IPS DF 6.9 (cell line): ENCODE measurements at regions not wholly inside any gene's neighbourhood (a gene's known extent, or its start where the extent isn't known, plus 50 kb on each side); places are given as distances from the start of the nearest gene placed in this dataset.

Experiments
- DNase-seq: peaks from one replicate; pipeline ENCODE4 v3.0.0-alpha.2; 2013; ENCODE audit warnings: low read depth, low spot score
- H3K27ac ChIP-seq: one replicate; pipeline ENCODE4 v1.5.1; 2013; ENCODE audit warnings: low read length, control low read depth
- H3K27me3 ChIP-seq: 2 replicates; pipeline ENCODE4 v1.6.1; 2013; ENCODE audit warnings: mild to moderate bottlenecking, low read length; ENCODE audit not compliant: control insufficient read depth, insufficient read depth
- H3K36me3 ChIP-seq: 2 replicates; pipeline ENCODE4 v1.6.1; 2013; ENCODE audit warnings: low read length; ENCODE audit not compliant: control insufficient read depth, insufficient read depth
- H3K4me1 ChIP-seq: 2 replicates; pipeline ENCODE4 v1.6.1; 2013; ENCODE audit warnings: low read length; ENCODE audit not compliant: control insufficient read depth, insufficient read depth
- H3K4me3 ChIP-seq: 2 replicates; pipeline ENCODE4 v1.5.1; 2013; ENCODE audit warnings: mild to moderate bottlenecking, low read length
- H3K9me3 ChIP-seq: 2 replicates; pipeline ENCODE4 v1.6.1; 2013; ENCODE audit warnings: low read length, inconsistent platforms; ENCODE audit not compliant: control insufficient read depth, insufficient read depth
- WGBS: extraction: QIAGEN DNeasy Blood & Tissue Kit; methylation state at CpG from one replicate; pipeline ENCODE4 v1.1.7; 2013; ENCODE audit warnings: mixed read lengths, missing lambda C conversion rate; ENCODE audit not compliant: insufficient read length, insufficient coverage; 5-methylcytosine and 5-hydroxymethylcytosine counted together

DNA sequence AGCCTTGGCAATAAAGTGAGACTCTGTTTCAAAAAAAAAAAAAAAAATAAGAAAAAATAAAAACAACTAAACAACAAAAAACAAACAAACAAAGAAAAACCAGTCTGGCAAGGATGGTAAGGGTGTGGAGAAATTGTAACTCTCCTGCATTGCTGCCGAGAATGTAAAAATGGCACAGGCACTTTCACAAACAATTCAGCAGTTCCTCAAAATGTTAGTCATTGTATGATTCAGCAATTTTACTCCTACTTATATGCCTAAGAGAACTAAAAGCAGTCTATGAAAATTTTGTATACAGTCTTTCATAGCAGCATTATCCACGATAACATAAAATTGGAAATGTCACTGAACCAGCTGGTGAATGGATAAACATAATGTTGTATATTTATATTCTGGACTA lies 280.4 kb downstream of the CDH9 start:
- no peak overlapping the region for H3K4me3 ChIP-seq
- H3K9me3 ChIP-seq: no peaks in the 10 kb centered on the region
- DNase-seq: no peak
- H3K4me1 ChIP-seq: no peaks in the 10 kb centered on the region
- no peak overlapping the region for H3K27ac ChIP-seq
- H3K36me3 ChIP-seq: no peaks in the 10 kb centered on the region
- H3K27me3 ChIP-seq: no peaks in the 10 kb centered on the region
- no CpG with 5 or more reads among the region's 2 CpGs for WGBS

DNA sequence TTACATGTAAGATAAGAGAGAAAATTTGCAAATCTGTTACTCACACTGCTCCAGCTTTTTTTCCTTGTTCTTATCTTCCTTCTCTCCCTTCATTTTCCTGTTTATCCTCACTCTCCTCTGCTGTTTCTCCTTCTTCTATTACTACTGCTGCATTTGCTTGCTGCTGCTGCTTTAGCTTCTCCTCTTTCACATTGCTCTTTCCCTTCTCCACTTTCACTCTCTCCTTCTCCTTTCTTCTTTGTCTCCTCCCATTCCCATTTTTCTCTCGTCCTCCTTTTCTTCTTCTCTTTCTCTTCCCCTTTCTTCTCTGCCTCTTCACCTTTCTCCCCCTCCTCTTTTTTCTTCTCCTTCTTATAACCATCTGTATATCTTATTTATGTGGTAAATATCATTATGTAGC lies 288.6 kb downstream of the CDH9 start:
- WGBS: 100% methylated on average over 1 of the region's 1 CpG
- Histone ChIP-seq H3K9me3 (no peaks in the 10 kb centered on the region), H3K27me3 (no peaks in the 10 kb centered on the region), H3K36me3 (no peaks in the 10 kb centered on the region), H3K4me3 (no peak overlapping the region), H3K4me1 (no peaks in the 10 kb centered on the region), H3K27ac (no peak overlapping the region)
- no peak for DNase-seq

DNA sequence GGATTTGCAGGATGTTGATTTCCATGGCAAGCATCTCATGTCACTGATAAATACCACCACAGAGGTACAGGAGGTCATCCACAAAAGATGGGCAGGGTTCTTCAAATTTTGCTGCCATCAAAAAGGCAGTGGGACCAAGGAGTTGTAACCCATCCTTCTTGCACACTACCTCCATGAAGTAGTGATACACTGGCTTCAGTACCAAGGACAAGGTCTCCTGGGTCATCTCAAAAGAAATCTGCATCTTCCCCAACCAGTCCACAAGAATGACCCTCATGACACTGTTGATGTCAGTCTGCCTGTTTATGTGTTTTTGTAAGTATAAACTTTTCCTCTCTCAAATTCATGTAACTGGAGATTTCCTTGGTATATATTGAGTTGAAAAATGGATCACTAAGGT lies 298.2 kb downstream of the CDH9 start:
- Histone ChIP-seq H3K27me3 (no peaks in the 10 kb centered on the region), H3K27ac (no peak overlapping the region), H3K9me3 (no peaks in the 10 kb centered on the region), H3K4me3 (no peak overlapping the region), H3K4me1 (no peaks in the 10 kb centered on the region), H3K36me3 (no peaks in the 10 kb centered on the region)
- no peak for DNase-seq

DNA sequence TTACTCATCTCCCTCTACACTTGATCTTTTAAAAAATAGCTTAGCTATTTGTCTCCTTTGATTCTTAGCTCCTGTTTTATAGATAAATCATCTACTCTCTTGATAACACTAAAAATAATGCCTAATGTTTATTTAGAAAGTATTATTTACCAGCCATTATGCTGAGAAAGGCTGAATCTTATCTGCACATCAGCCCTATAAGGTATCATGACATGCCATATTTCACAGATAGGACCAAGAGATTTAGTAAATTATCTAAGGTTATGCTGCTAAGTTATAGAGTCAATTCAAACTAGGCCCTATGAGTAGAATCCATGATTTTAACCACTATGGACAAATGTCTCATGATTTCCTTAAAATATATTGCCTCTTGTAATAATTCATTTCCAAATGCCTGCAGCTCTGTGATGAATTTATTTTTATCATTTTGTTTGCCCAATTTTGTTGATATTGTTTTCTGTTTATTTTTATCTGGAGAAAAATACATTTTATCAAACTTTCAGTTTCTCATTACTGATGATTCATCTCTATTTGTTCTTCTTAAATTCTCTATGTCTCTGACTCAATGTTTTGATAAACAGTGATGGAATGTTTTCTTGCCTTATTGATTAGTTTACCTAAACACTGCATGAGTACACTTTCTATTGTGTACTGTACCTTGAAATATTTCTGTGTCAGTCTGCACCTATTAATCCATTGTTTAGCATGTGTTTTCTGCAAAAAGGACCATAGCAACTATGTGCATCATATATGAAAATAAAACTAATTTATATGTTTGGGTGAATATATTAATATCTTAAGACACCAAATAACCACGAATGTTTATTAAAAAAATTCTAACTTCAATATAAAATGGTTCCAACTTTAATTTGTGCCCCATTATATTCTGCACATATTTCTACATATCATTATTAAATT lies 300.8 kb downstream of the CDH9 start:
- Histone ChIP-seq H3K27me3 (no peaks in the 10 kb centered on the region), H3K9me3 (no peaks in the 10 kb centered on the region), H3K4me3 (no peak overlapping the region), H3K27ac (no peak overlapping the region), H3K4me1 (no peaks in the 10 kb centered on the region), H3K36me3 (no peaks in the 10 kb centered on the region)
- WGBS: no CpG with 5 or more reads among the region's 1 CpG
- no peak for DNase-seq

DNA sequence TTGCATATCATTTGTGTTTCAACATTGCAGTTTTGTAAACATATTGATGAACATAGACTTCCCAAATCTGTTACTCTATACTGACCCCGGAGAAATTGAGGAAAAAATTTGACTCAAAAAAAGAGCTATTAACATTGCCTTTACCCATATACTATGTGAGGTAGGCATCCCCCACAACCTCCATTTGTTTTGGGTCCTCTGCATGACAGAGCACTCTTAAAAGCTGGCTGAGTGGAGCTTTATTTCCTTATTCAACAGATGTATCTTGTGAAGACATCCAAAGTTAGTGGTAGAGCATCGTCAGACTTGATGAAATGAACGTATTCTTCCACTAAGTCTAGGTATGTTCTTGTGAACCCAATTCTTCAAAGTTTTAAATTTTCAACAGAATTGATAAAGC lies 310.5 kb downstream of the CDH9 start:
- Histone ChIP-seq H3K4me1 (no peaks in the 10 kb centered on the region), H3K27me3 (no peaks in the 10 kb centered on the region), H3K36me3 (no peaks in the 10 kb centered on the region), H3K4me3 (no peak overlapping the region), H3K9me3 (no peaks in the 10 kb centered on the region), H3K27ac (no peak overlapping the region)
- DNase-seq: no peak
- no CpG with 5 or more reads among the region's 3 CpGs for WGBS

DNA sequence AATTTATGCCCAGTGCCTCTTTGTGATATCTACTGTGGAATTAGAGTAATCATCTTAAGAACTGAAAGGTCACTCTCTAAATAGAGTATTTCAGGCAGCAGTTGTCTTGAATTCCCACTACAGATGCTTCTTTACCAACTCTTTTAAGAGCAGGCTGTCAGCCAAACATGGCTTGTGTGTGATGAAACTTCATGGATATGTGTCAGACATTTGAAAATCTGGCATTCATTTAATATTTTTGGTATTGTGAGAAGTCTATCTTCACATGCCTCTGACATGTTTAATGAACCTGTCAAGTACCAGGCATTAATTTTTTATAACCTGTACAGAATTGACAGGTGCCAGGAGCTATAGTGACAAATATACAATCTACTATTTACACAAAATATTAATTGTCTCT lies 318.6 kb downstream of the CDH9 start:
- no peaks in the 10 kb centered on the region for H3K4me1 ChIP-seq
- no peaks in the 10 kb centered on the region for H3K9me3 ChIP-seq
- no peaks in the 10 kb centered on the region for H3K36me3 ChIP-seq
- no peak for DNase-seq
- H3K27ac ChIP-seq: no peak overlapping the region
- no peaks in the 10 kb centered on the region for H3K27me3 ChIP-seq
- H3K4me3 ChIP-seq: no peak overlapping the region

DNA sequence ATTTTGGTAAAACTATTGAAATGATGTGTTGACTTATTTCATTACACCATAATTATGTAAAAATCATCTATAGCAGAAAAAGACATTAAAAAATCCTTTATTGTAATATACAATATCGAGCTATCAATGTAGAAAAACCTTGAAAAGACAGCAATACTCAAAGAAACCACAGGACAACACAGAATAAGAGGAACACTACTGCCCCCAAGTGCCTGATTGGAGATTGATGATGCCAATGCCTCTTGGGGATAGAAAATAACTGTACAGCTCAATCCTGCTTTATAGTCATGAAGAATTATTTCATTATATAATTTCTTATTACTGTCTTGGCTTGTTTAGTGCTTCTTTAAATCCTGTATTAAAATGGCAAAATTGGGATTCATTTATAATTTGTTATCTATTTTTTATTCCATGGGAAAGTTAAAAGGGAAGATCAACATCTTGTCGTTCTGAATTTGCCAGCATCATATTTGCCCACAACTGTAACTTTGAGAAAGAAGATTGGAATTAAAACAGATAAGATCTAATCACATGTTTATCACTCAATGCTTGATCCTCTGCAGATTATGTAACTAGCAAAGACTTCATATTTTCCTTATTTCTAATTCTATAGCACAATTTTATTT lies 337.5 kb downstream of the CDH9 start:
- no CpG with 5 or more reads among the region's 2 CpGs for WGBS
- peak; percentile 29 for DNase-seq
- Histone ChIP-seq H3K27ac (no peak overlapping the region), H3K27me3 (no peaks in the 10 kb centered on the region), H3K4me3 (no peak overlapping the region), H3K36me3 (no peaks in the 10 kb centered on the region), H3K4me1 (no peaks in the 10 kb centered on the region), H3K9me3 (no peaks in the 10 kb centered on the region; the same call in 1 of the 2 replicates)

DNA sequence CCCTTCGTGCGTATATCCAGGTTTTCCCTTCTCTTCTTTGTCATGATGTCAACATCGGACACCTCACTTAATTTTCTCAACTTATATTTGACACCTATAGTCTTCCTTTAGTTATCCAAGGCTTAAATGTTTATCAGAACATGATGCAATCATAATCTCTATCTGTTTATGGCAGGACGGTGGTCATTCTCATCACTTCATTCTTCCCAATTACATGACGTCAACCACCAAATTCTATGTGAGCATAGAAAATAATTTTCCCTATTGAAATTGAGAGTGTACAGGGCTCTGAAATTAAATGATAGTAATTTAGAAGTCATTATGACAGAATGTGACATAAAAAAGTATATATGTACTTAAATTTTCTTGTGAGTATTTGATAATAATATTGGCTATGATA lies 345.4 kb downstream of the CDH9 start:
- WGBS: no CpG with 5 or more reads among the region's 5 CpGs

DNA sequence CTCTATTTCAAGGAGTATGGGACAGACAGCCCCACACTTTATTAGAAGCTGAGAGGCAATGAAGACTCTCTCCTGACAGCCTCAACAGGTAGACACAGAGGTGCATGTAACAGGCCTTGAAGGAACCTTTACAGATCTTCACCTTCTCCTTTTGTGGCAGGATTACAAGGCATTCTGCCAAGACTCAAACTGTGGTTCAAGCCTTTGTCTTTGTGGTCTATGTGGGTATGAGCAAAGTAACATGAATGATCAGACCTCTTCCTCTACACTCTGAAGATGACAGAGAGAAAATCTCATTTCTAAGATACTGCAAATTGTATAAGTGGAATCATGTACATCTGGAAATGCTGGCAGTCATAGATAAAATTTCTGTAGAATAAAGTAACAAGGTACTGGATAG lies 346.9 kb downstream of the CDH9 start:
- no peaks in the 10 kb centered on the region for H3K4me1 ChIP-seq
- no peaks in the 10 kb centered on the region for H3K27me3 ChIP-seq
- DNase-seq: no peak
- no peaks in the 10 kb centered on the region for H3K36me3 ChIP-seq
- H3K9me3 ChIP-seq: no peaks in the 10 kb centered on the region
- H3K27ac ChIP-seq: no peak overlapping the region
- H3K4me3 ChIP-seq: no peak overlapping the region

More for the DNA sequence above, 345.4 kb downstream of the CDH9 start:
- DNase-seq: no peak
- H3K27me3 ChIP-seq: no peaks in the 10 kb centered on the region
- H3K4me3 ChIP-seq: no peak overlapping the region
- H3K36me3 ChIP-seq: no peaks in the 10 kb centered on the region
- H3K9me3 ChIP-seq: no peaks in the 10 kb centered on the region
- no peak overlapping the region for H3K27ac ChIP-seq
- no peaks in the 10 kb centered on the region for H3K4me1 ChIP-seq

DNA sequence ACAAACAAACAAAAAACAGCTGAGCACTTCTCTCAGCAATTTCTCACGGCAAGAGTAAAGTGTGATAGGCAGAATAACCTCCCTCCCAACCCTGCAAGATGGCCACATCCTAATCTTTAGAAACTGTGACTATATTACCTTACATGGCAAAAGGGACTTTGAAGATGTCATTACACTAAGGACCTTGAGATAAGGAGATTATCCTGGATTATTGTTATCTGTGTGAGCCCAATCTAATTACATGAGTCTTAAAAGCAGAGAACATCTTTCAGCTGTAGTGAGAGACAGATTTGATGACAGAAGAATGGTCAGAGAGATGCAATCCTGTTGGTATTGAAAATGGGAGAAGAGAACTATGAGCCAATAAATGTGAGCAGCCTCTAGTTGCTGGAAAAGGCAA lies 347.9 kb downstream of the CDH9 start:
- WGBS: no CpG with 5 or more reads among the region's 1 CpG
- H3K36me3 ChIP-seq: no peaks in the 10 kb centered on the region
- H3K9me3 ChIP-seq: no peaks in the 10 kb centered on the region
- H3K4me1 ChIP-seq: no peaks in the 10 kb centered on the region
- no peak for DNase-seq
- no peaks in the 10 kb centered on the region for H3K27me3 ChIP-seq
- no peak overlapping the region for H3K4me3 ChIP-seq
- no peak overlapping the region for H3K27ac ChIP-seq

DNA sequence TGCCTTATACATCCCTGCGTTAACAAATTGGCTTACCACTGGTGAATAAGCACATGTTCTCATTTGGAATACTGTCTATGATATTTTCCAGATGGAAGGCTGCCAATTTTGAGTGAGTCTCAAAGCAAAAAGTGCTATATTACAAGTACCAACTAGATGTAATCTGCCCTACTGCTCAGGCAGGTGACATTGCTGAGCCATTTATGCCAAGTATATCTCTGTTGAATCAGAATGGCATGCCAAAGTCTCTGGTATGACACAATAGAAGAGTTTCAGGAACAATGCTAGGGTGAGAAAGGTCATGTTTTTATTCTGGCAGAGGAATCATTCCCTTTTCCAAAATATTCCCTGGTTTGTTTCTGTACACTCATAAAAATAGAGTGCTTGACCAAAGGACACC lies 356.5 kb downstream of the CDH9 start:
- no peak overlapping the region for H3K4me3 ChIP-seq
- WGBS: no CpG with 5 or more reads among the region's 1 CpG
- peaks cover 1% of the 10 kb centered on the region; the same call in 1 of the 2 replicates for H3K9me3 ChIP-seq
- no peak overlapping the region for H3K27ac ChIP-seq
- no peaks in the 10 kb centered on the region for H3K27me3 ChIP-seq
- DNase-seq: no peak
- H3K36me3 ChIP-seq: no peaks in the 10 kb centered on the region
- no peaks in the 10 kb centered on the region for H3K4me1 ChIP-seq
